HepG2 (cell line): ENCODE measurements at regions not wholly inside any gene's neighbourhood (a gene's known extent, or its start where the extent isn't known, plus 50 kb on each side); places are given as distances from the start of the nearest gene placed in this dataset.

ENCODE experiments used
- ATAC-seq: fragments of 200-7000 bp; cut with Tn5 transposase; 3 replicates; pipeline ENCODE4 v1.9.1; 2020; ENCODE audit warnings: mild to moderate bottlenecking, moderate library complexity
- BruUV-seq: library from RNA; stranded (reverse); fragments of 400-500 nt; replicated peaks from 2 replicates; lab custom pipeline; 2021; lab: Mats Ljungman, UMichigan
- CTCF ChIA-PET: fragments of 300-600 bp; formaldehyde crosslinking; extraction: SDS; loops from one replicate; lab custom pipeline; 2021; ENCODE audit warnings: low total read pairs, inconsistent platforms, low intra/inter-chr PET ratio; lab: Yijun Ruan, JAX
- POLR2A ChIA-PET: fragments of 350-600 bp; sonication (Branson Sonifier 250); formaldehyde crosslinking; loops from one replicate; lab custom pipeline; 2020; ENCODE audit warnings: antibody characterized with exemption, inconsistent platforms; lab: Yijun Ruan, JAX
- DNase-seq: peaks from one replicate; pipeline ENCODE4 v3.0.0-alpha.2; 2015; ENCODE audit warnings: low spot score
- FAIRE-seq: peaks from 3 replicates; lab custom pipeline; 2011; peaks lifted over from hg19 to GRCh38; lab: Jason Lieb, UNC
- H2AFZ ChIP-seq: one replicate; pipeline ENCODE4 v1.6.1; 2011; ENCODE audit warnings: low read length, inconsistent platforms
- H3K27ac ChIP-seq: fragments of 300-600 bp; 3 replicates; pipeline ENCODE4 v1.8.0; 2011; ENCODE audit warnings: mixed run types, mild to moderate bottlenecking, mixed read lengths, low read length, inconsistent platforms; ENCODE audit not compliant: insufficient read depth; ENCODE audit errors: extremely low read length
- H3K27me3 ChIP-seq, 2 experiments: fragments of 200-600 bp in 1 of 2; 2 replicates in 1 of 2; 3 replicates in 1 of 2; pipeline versions ENCODE4 v1.6.0 to v1.8.0; 2011; ENCODE audit warnings: low read length in 2 of 2, mild to moderate bottlenecking in 2 of 2, moderate library complexity in 2 of 2, inconsistent platforms in 1 of 2; ENCODE audit not compliant: insufficient read depth in 2 of 2, control insufficient read depth in 1 of 2
- H3K36me3 ChIP-seq, 2 experiments: fragments of 200-600 bp in 1 of 2; replicated peaks in 1 of 2; 2 replicates in 1 of 2; 3 replicates in 1 of 2; pipeline versions ENCODE4 v1.5.1 to v1.8.0; 2011; ENCODE audit warnings: low read length in 2 of 2, inconsistent platforms in 1 of 2; ENCODE audit not compliant: insufficient read depth in 2 of 2, control insufficient read depth in 1 of 2
- H3K4me1 ChIP-seq: 2 replicates; pipeline ENCODE4 v1.5.1; 2012; ENCODE audit warnings: low read length, inconsistent platforms; ENCODE audit not compliant: insufficient read depth
- H3K4me2 ChIP-seq: 2 replicates; pipeline ENCODE4 v1.6.0; 2011; ENCODE audit warnings: low read depth, low read length, inconsistent platforms
- H3K4me3 ChIP-seq, 3 experiments: fragments of 200-600 bp in 1 of 3; sonication (generic), shearing (Covaris generic) in 1 of 3; replicated peaks in 1 of 3; 2 replicates each; pipeline ENCODE4 v1.5.1; 2011 to 2016; ENCODE audit warnings: low read length in 3 of 3, inconsistent platforms in 2 of 3, low read depth in 2 of 3, mild to moderate bottlenecking in 2 of 3, control low read depth in 1 of 3, mixed read lengths in 1 of 3; ENCODE audit not compliant: insufficient read depth in 1 of 3
- H3K79me2 ChIP-seq: one replicate; pipeline ENCODE4 v1.6.1; 2011; ENCODE audit warnings: low read length, inconsistent platforms; ENCODE audit not compliant: insufficient read depth
- H3K9ac ChIP-seq: 2 replicates; pipeline ENCODE4 v1.6.0; 2011; ENCODE audit warnings: mild to moderate bottlenecking, low read depth, low read length, inconsistent platforms; ENCODE audit not compliant: insufficient read depth
- H3K9me3 ChIP-seq: 2 replicates; pipeline ENCODE4 v1.5.1; 2012; ENCODE audit warnings: mild to moderate bottlenecking, low read length
- H4K20me1 ChIP-seq: 2 replicates; pipeline ENCODE4 v1.6.0; 2011; ENCODE audit warnings: inconsistent platforms, mild to moderate bottlenecking, low read length, moderate library complexity; ENCODE audit not compliant: insufficient read depth
- FOXP1 ChIP-seq, 2 experiments: fragments of 450-650 bp in 1 of 2; IDR thresholded peaks; 2 replicates each; pipeline ENCODE4 v1.6.1; 2017 to 2018; ENCODE audit warnings: antibody characterized with exemption in 1 of 2
- IRX3 ChIP-seq: sonication (generic); formaldehyde crosslinking; IDR thresholded peaks from 2 replicates; pipeline ENCODE4 v1.8.1; 2023; ENCODE audit warnings: mild to moderate bottlenecking, low read depth, missing genetic modification reagents, borderline replicate concordance
- NFIB ChIP-seq: sonication (generic); formaldehyde crosslinking; IDR thresholded peaks from 2 replicates; pipeline ENCODE4 v1.9.0; 2021; ENCODE audit warnings: missing genetic modification reagents, mild to moderate bottlenecking, borderline replicate concordance
- RBFOX2 ChIP-seq: fragments of 200-400 bp; formaldehyde crosslinking; IDR thresholded peaks from 2 replicates; pipeline ENCODE4 v1.6.1; 2017; ENCODE audit warnings: low read depth, mild to moderate bottlenecking, low read length
- TARDBP ChIP-seq: sonication (generic); formaldehyde crosslinking; IDR thresholded peaks from 2 replicates; pipeline ENCODE4 v1.8.0; 2022; ENCODE audit warnings: mild to moderate bottlenecking, missing genetic modification reagents
- TOE1 ChIP-seq: sonication (generic); formaldehyde crosslinking; IDR thresholded peaks from 2 replicates; pipeline ENCODE4 v1.4.0; 2020; ENCODE audit warnings: mild to moderate bottlenecking, missing genetic modification reagents
- ZFP36 ChIP-seq: fragments of 150-350 bp; IDR thresholded peaks from 2 replicates; pipeline ENCODE4 v1.6.1; 2018; ENCODE audit warnings: borderline replicate concordance, low read length, low read depth; ENCODE audit not compliant: partially characterized antibody
- ZNF20 ChIP-seq: sonication (generic); formaldehyde crosslinking; IDR thresholded peaks from 2 replicates; pipeline ENCODE4 v1.4.0; 2020; ENCODE audit warnings: mild to moderate bottlenecking, moderate library complexity, missing genetic modification reagents
- ZSCAN29 ChIP-seq: sonication (generic); formaldehyde crosslinking; conservative IDR thresholded peaks from 2 replicates; pipeline ENCODE4 v1.4.0; 2020; ENCODE audit warnings: mild to moderate bottlenecking, missing genetic modification reagents
- WGBS: methylation state at CpG from one replicate; pipeline ENCODE4 v1.1.6; 2017; ENCODE audit warnings: low lambda C conversion rate; 5-methylcytosine and 5-hydroxymethylcytosine counted together
- in situ Hi-C: cut with HindIII; loops from 2 replicates; pipeline ENCODE4 v1.10.0; 2017; ENCODE audit warnings: low pct_unique_long_range_greater_than_20kb; ENCODE audit not compliant: extremely low pct_ligation_motif_present
- intact Hi-C: fragments of 100-400 bp; cut with micrococcal nuclease; formaldehyde crosslinking; loops from one replicate; pipeline ENCODE4 v1.10.0; 2022; ENCODE audit not compliant: unreplicated experiment

- TF ChIP-seq RBFOX2: no peak
- no peak for TF ChIP-seq ZSCAN29 (CRISPR knock-in tag)
- TF ChIP-seq TOE1 (CRISPR knock-in tag): no peak
- no peak for TF ChIP-seq NFIB (CRISPR knock-in tag)
- no peak for TF ChIP-seq ZNF20 (CRISPR knock-in tag)
These were observed 110.3 kb upstream of the TNFAIP3 start (continued) for GRCh38 chr6:137756788-137757187.

GRCh38 chr6:137758661-137759060 lies 108.4 kb upstream of the TNFAIP3 start:
- Histone ChIP-seq H3K9me3 (no peaks in the 10 kb centered on the region), H3K27me3 (no peaks in the 10 kb centered on the region), H3K4me1 (peaks cover 21% of the 10 kb centered on the region), H4K20me1 (no peaks in the 10 kb centered on the region)
- in situ Hi-C loops: no loop called here
- ATAC-seq: no peak
- no peak for TF ChIP-seq IRX3 (CRISPR knock-in tag)
- TF ChIP-seq TARDBP (CRISPR knock-in tag): no peak
- TF ChIP-seq, all 625 proteins: peak for 0
- DNase-seq (no peak), FAIRE-seq (no peak)
- Histone ChIP-seq H3K36me3 (no peaks in the 10 kb centered on the region), H2AFZ (no peak overlapping the region), H3K9ac (no peak overlapping the region), H3K4me3 (no peak overlapping the region), H3K79me2 (no peaks in the 10 kb centered on the region), H3K27ac (no peak overlapping the region), H3K4me2 (no peak overlapping the region)
- intact Hi-C loops: no loop called here
- BruUV-seq: no TSS peak
- ChIA-PET POLR2A (no interaction called here), CTCF (no interaction called here)
- 18% methylated on average over 1 of the region's 1 CpG for WGBS

- POLR2A ChIA-PET: no interaction called here
- BruUV-seq: no TSS peak
- H3K4me1 ChIP-seq: peaks cover 22% of the 10 kb centered on the region
- no peaks in the 10 kb centered on the region for H4K20me1 ChIP-seq
- no peak overlapping the region for H2AFZ ChIP-seq
- 73% methylated on average over 1 of the region's 1 CpG for WGBS
- H3K36me3 ChIP-seq: no peaks in the 10 kb centered on the region
- no peak overlapping the region for H3K9ac ChIP-seq
- H3K4me2 ChIP-seq: no peak overlapping the region
- no peak overlapping the region for H3K27ac ChIP-seq
- DNase-seq (no peak), ATAC-seq (no peak), FAIRE-seq (no peak)
- no peak for TF ChIP-seq ZFP36
- peak; percentile 58; the same call in 1 of the 2 replicates for TF ChIP-seq FOXP1 (IDR thresholded peaks at IDR 0.05)
- TF ChIP-seq FOXP1 (CRISPR knock-in tag; IDR thresholded peaks at IDR 0.05): no peak
- CTCF ChIA-PET: no interaction called here
- in situ Hi-C loops (no loop called here), intact Hi-C loops (no loop called here)
- H3K4me3 ChIP-seq: no peak overlapping the region
- no peaks in the 10 kb centered on the region for H3K27me3 ChIP-seq
- no peaks in the 10 kb centered on the region for H3K9me3 ChIP-seq
- no peaks in the 10 kb centered on the region for H3K79me2 ChIP-seq
These were observed 107.4 kb upstream of the TNFAIP3 start for GRCh38 chr6:137759624-137760023.
